H9 (cell line): ENCODE measurements at regions not wholly inside any gene's neighbourhood (a gene's known extent, or its start where the extent isn't known, plus 50 kb on each side); places are given as distances from the start of the nearest gene placed in this dataset.

Source experiments
- DNase-seq: peaks from one replicate; pipeline ENCODE4 v3.0.0-alpha.2; 2017
- H2AFZ ChIP-seq: one replicate; pipeline ENCODE4 v1.6.1; 2013; ENCODE audit warnings: mild to moderate bottlenecking, low read length, control low read depth, moderate library complexity
- H2AK5ac ChIP-seq: 2 replicates; pipeline ENCODE4 v1.6.1; 2013; ENCODE audit warnings: low read length, control low read depth, mixed read lengths; ENCODE audit not compliant: insufficient read length
- H2BK120ac ChIP-seq: one replicate; pipeline ENCODE4 v1.6.1; 2013; ENCODE audit warnings: low read depth, mild to moderate bottlenecking, low read length, control low read depth, inconsistent platforms; ENCODE audit not compliant: poor library complexity, severe bottlenecking
- H2BK12ac ChIP-seq: 2 replicates; pipeline ENCODE4 v1.6.1; 2013; ENCODE audit warnings: low read length, control low read depth, mixed read lengths, low read depth; ENCODE audit not compliant: insufficient read length
- H2BK15ac ChIP-seq: 2 replicates; pipeline ENCODE4 v1.6.1; 2013; ENCODE audit warnings: low read depth, low read length, control low read depth
- H2BK20ac ChIP-seq: one replicate; pipeline ENCODE4 v1.6.1; 2013; ENCODE audit warnings: low read depth, mild to moderate bottlenecking, low read length, control low read depth, inconsistent platforms; ENCODE audit not compliant: poor library complexity, severe bottlenecking
- H2BK5ac ChIP-seq: 2 replicates; pipeline ENCODE4 v1.6.1; 2013; ENCODE audit warnings: low read length, control low read depth, mixed read lengths; ENCODE audit not compliant: insufficient read length
- H3K14ac ChIP-seq: 2 replicates; pipeline ENCODE4 v1.6.1; 2013; ENCODE audit warnings: low read length, control low read depth; ENCODE audit not compliant: insufficient read depth
- H3K18ac ChIP-seq: 2 replicates; pipeline ENCODE4 v1.6.1; 2013; ENCODE audit warnings: low read depth, mild to moderate bottlenecking, mixed read lengths, low read length, control low read depth; ENCODE audit not compliant: insufficient read length
- H3K23ac ChIP-seq: 2 replicates; pipeline ENCODE4 v1.6.1; 2013; ENCODE audit warnings: low read length, control low read depth, mixed read lengths, low read depth; ENCODE audit not compliant: insufficient read length
- H3K23me2 ChIP-seq: 2 replicates; pipeline ENCODE4 v1.6.1; 2013; ENCODE audit warnings: low read depth, mild to moderate bottlenecking, mixed read lengths, low read length, control low read depth; ENCODE audit not compliant: insufficient read length, poor library complexity, severe bottlenecking
- H3K27ac ChIP-seq: 2 replicates; pipeline ENCODE4 v1.5.1; 2013; ENCODE audit warnings: low read length, control low read depth, mixed read lengths, low read depth; ENCODE audit not compliant: insufficient read length
- H3K27me3 ChIP-seq: 2 replicates; pipeline ENCODE4 v1.6.1; 2013; ENCODE audit warnings: low read length, control low read depth, inconsistent platforms; ENCODE audit not compliant: insufficient read depth
- H3K4ac ChIP-seq: 2 replicates; pipeline ENCODE4 v1.6.1; 2013; ENCODE audit warnings: low read depth, mild to moderate bottlenecking, control low read depth, inconsistent platforms, low read length, moderate library complexity
- H3K4me1 ChIP-seq: 2 replicates; pipeline ENCODE4 v1.6.1; 2013; ENCODE audit warnings: low read length, control low read depth, inconsistent platforms; ENCODE audit not compliant: insufficient read depth
- H3K4me2 ChIP-seq: 2 replicates; pipeline ENCODE4 v1.6.1; 2013; ENCODE audit warnings: low read length, control low read depth, mixed read lengths; ENCODE audit not compliant: insufficient read length, insufficient read depth
- H3K56ac ChIP-seq: 2 replicates; pipeline ENCODE4 v1.6.1; 2013; ENCODE audit warnings: low read depth, mild to moderate bottlenecking, mixed read lengths, low read length, control low read depth; ENCODE audit not compliant: insufficient read length
- H3K79me1 ChIP-seq: 2 replicates; pipeline ENCODE4 v1.6.1; 2013; ENCODE audit warnings: low read depth, mild to moderate bottlenecking, moderate library complexity, low read length, control low read depth, inconsistent platforms; ENCODE audit not compliant: insufficient read depth, poor library complexity, severe bottlenecking
- H3K79me2 ChIP-seq: 2 replicates; pipeline ENCODE4 v1.6.1; 2013; ENCODE audit warnings: low read length, control low read depth, inconsistent platforms; ENCODE audit not compliant: insufficient read depth
- H3K9ac ChIP-seq: 2 replicates; pipeline ENCODE4 v1.6.1; 2013; ENCODE audit warnings: low read length, control low read depth, mixed read lengths; ENCODE audit not compliant: insufficient read length; ENCODE audit errors: extremely low read depth
- H3K9me3 ChIP-seq: one replicate; pipeline ENCODE4 v1.6.1; 2013; ENCODE audit warnings: low read depth, low read length, inconsistent platforms; ENCODE audit not compliant: control insufficient read depth
- H3T11ph ChIP-seq: one replicate; pipeline ENCODE4 v1.6.1; 2013; ENCODE audit warnings: mild to moderate bottlenecking, low read length, control low read depth, inconsistent platforms
- H4K20me1 ChIP-seq: one replicate; pipeline ENCODE4 v1.6.1; 2013; ENCODE audit not compliant: control insufficient read depth, insufficient read length, insufficient read depth
- H4K5ac ChIP-seq: 2 replicates; pipeline ENCODE4 v1.6.1; 2013; ENCODE audit warnings: low read depth, mild to moderate bottlenecking, mixed read lengths, low read length, control low read depth; ENCODE audit not compliant: insufficient read length
- H4K8ac ChIP-seq: replicated peaks from 2 replicates; pipeline ENCODE4 v1.6.1; 2013; ENCODE audit warnings: low read length, control low read depth, mixed read lengths, low read depth; ENCODE audit not compliant: insufficient read length
- H4K91ac ChIP-seq: 2 replicates; pipeline ENCODE4 v1.6.1; 2013; ENCODE audit warnings: low read depth, mild to moderate bottlenecking, moderate library complexity, mixed read lengths, low read length, control low read depth; ENCODE audit not compliant: insufficient read length
- H3K27ac Mint-ChIP-seq, 3 experiments: 2 replicates in 2 of 3; 3 replicates in 1 of 3; pipeline ENCODE4 v1.8.0; 2020 to 2021; ENCODE audit warnings: mixed read lengths in 3 of 3, mild to moderate bottlenecking in 1 of 3, moderate library complexity in 1 of 3
- H3K27me3 Mint-ChIP-seq: 2 replicates; pipeline ENCODE4 v1.8.0; 2021; ENCODE audit warnings: low read depth, mild to moderate bottlenecking, moderate library complexity, mixed read lengths
- H3K36me3 Mint-ChIP-seq, 3 experiments: 2 replicates in 2 of 3; 3 replicates in 1 of 3; pipeline ENCODE4 v1.8.0; 2020 to 2021; ENCODE audit warnings: low read depth in 3 of 3, mixed read lengths in 3 of 3; ENCODE audit not compliant: insufficient read depth in 1 of 3
- H3K4me1 Mint-ChIP-seq, 2 experiments: 2 replicates each; pipeline ENCODE4 v1.8.0; 2020; ENCODE audit warnings: mixed read lengths in 2 of 2
- H3K4me3 Mint-ChIP-seq, 2 experiments: 2 replicates in 1 of 2; 3 replicates in 1 of 2; pipeline ENCODE4 v1.8.0; 2020 to 2021; ENCODE audit warnings: mild to moderate bottlenecking in 2 of 2, mixed read lengths in 2 of 2, moderate library complexity in 1 of 2
- H3K9me3 Mint-ChIP-seq, 2 experiments: 2 replicates in 1 of 2; 3 replicates in 1 of 2; pipeline ENCODE4 v1.8.0; 2020; ENCODE audit warnings: mild to moderate bottlenecking in 2 of 2, mixed read lengths in 2 of 2, moderate library complexity in 1 of 2
- WGBS: extraction: QIAGEN DNeasy Blood & Tissue Kit; methylation state at CpG from one replicate; pipeline ENCODE4 v1.1.7; 2013; ENCODE audit warnings: missing lambda C conversion rate, low lambda C conversion rate, mixed read lengths; ENCODE audit not compliant: insufficient read length; ENCODE audit errors: extremely low coverage; 5-methylcytosine and 5-hydroxymethylcytosine counted together
- TF ChIP-seq, protein P1 (sequence below): fragments of 200-600 bp; sonication (generic); conservative IDR thresholded peaks from 3 replicates; pipeline ENCODE4 v1.8.0; 2021; ENCODE audit warnings: antibody characterized with exemption, mild to moderate bottlenecking

DNA sequence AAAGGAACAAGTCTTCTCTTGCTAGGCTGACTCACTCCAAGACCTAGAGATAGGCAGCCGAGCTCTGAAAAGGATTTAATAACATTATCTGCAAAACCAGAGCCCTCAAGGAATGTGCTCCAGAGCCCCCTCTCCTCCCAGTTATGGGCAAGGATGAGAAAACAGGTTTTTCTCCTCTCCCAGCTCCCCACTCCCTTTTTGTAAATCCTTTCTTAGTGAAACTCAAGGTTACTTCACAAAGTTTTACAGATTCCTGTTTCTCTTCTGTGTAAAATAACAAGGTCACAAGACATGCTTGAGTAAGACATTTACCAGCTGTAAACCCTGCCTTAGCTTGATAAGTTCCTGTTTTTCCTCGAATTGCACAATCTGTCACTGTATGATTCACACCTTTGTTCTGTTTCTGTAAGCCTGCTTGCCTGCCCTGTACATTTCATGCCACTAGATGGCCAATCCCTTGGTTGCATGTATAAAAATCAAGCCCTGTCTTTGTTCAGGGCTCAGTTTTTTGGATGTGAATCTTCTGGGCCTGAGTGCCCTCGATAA is 489.4 kb downstream of the KCNA4 start:
- no peak overlapping the region for H3K23ac ChIP-seq
- Mint-ChIP-seq H3K27ac (no peak overlapping the region), H3K9me3 (peaks cover 15 to 27% of the 10 kb centered on the region in 2 experiments), H3K4me1 (peaks cover 0 to 1% of the 10 kb centered on the region in 2 experiments; a peak in 1 of 4 replicates), H3K4me3 (no peak overlapping the region), H3K36me3 (peaks cover 2 to 11% (median 4%) of the 10 kb centered on the region in 3 experiments; a peak in 6 of 7 replicates), H3K27me3 (peaks cover 3% of the 10 kb centered on the region; the same call in 1 of the 2 replicates)
- H3K79me1 ChIP-seq: no peaks in the 10 kb centered on the region
- no peak for DNase-seq
- no peak overlapping the region for H2BK5ac ChIP-seq
- no peaks in the 10 kb centered on the region for H4K20me1 ChIP-seq
- no peak overlapping the region for H3K14ac ChIP-seq
- no peak overlapping the region for H2AFZ ChIP-seq
- H3K4me2 ChIP-seq: no peak overlapping the region
- H3K56ac ChIP-seq: no peak overlapping the region
- no peak overlapping the region for H3K9ac ChIP-seq
- H2AK5ac ChIP-seq: no peak overlapping the region
- TF ChIP-seq, protein P1, sequence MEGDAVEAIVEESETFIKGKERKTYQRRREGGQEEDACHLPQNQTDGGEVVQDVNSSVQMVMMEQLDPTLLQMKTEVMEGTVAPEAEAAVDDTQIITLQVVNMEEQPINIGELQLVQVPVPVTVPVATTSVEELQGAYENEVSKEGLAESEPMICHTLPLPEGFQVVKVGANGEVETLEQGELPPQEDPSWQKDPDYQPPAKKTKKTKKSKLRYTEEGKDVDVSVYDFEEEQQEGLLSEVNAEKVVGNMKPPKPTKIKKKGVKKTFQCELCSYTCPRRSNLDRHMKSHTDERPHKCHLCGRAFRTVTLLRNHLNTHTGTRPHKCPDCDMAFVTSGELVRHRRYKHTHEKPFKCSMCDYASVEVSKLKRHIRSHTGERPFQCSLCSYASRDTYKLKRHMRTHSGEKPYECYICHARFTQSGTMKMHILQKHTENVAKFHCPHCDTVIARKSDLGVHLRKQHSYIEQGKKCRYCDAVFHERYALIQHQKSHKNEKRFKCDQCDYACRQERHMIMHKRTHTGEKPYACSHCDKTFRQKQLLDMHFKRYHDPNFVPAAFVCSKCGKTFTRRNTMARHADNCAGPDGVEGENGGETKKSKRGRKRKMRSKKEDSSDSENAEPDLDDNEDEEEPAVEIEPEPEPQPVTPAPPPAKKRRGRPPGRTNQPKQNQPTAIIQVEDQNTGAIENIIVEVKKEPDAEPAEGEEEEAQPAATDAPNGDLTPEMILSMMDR: peak; percentile 46
- H3K4me1 ChIP-seq: no peaks in the 10 kb centered on the region
- H2BK20ac ChIP-seq: no peak overlapping the region
- H4K8ac ChIP-seq: no peak overlapping the region
- H3K79me2 ChIP-seq: no peaks in the 10 kb centered on the region
- no peak overlapping the region for H3K27ac ChIP-seq
- H3K27me3 ChIP-seq: no peaks in the 10 kb centered on the region
- WGBS: no CpG with 5 or more reads among the region's 3 CpGs
- H4K5ac ChIP-seq: no peak overlapping the region
- H4K91ac ChIP-seq: no peak overlapping the region
- H3K23me2 ChIP-seq: no peaks in the 10 kb centered on the region
- H2BK12ac ChIP-seq: no peak overlapping the region
- H3K18ac ChIP-seq: no peak overlapping the region
- H3T11ph ChIP-seq: no peak overlapping the region
- no peak overlapping the region for H2BK120ac ChIP-seq
- no peaks in the 10 kb centered on the region for H3K9me3 ChIP-seq
- H3K4ac ChIP-seq: no peak overlapping the region
- no peak overlapping the region for H2BK15ac ChIP-seq
